Peyer's patch (tissue), 4 donors: ENCODE measurements at regions not wholly inside any gene's neighbourhood (a gene's known extent, or its start where the extent isn't known, plus 50 kb on each side); places are given as distances from the start of the nearest gene placed in this dataset.
A peak's percentile ranks its signal among the peaks of the same experiment; 100 is the strongest.
"Not testable (repeated sequence)": the region's sequence is repeated elsewhere in the genome, so short reads cannot be mapped to it uniquely, and the experiment has no call there.

Source experiments
- DNase-seq, 3 donors: peaks; one replicate each; pipeline ENCODE4 v3.0.0-alpha.2; 2017 to 2019
- H3K27ac ChIP-seq, 4 donors: fragments of 200-600 bp; sonication (generic); one replicate each; pipeline ENCODE4 v1.5.1; 2016 to 2019
- H3K27me3 ChIP-seq, 2 donors: fragments of 200-600 bp; sonication (generic); one replicate each; pipeline ENCODE4 v1.5.1; 2019
- H3K36me3 ChIP-seq, 3 donors: fragments of 200-600 bp; sonication (generic); one replicate each; pipeline ENCODE4 v1.5.1; 2016 to 2019
- H3K4me1 ChIP-seq, 4 donors: fragments of 200-600 bp; sonication (generic); one replicate each; pipeline ENCODE4 v1.5.1; 2016 to 2019
- H3K4me3 ChIP-seq, 4 donors: fragments of 200-600 bp; sonication (generic); 1 replicate in 3 of 4; 2 replicates in 1 of 4; pipeline ENCODE4 v1.5.1; 2016 to 2019; ENCODE audit warnings: mild to moderate bottlenecking in 1 of 4
- H3K9me3 ChIP-seq, 4 donors: fragments of 200-600 bp; sonication (generic); one replicate each; pipeline ENCODE4 v1.5.1; 2016 to 2019; ENCODE audit warnings: mild to moderate bottlenecking in 1 of 4

GRCh38 chr9:138174954-138175353, 297.4 kb downstream of the CACNA1B start:
- not testable (repeated sequence) for H3K9me3 ChIP-seq, H3K4me3 ChIP-seq, H3K4me1 ChIP-seq, H3K36me3 ChIP-seq, H3K27me3 ChIP-seq, DNase-seq, H3K27ac ChIP-seq

DNA sequence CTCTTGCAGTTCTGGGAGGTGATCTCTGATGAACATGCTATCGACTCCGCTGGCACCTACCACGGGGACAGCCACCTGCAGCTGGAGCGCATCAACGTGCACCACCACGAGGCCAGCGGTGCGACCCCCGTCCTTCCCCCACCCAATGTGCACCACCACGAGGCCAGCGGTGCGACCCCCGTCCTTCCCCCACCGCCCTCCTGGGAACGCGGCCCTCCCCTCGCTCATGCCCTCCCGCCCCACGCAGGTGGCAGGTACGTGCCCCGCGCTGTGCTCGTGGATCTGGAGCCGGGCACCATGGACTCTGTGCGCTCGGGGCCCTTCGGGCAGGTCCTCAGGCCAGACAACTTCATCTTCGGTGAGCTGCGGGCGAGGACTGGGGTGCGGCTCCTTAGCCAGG, 297.8 kb downstream of the CACNA1B start:
- not testable (repeated sequence) for H3K27me3 ChIP-seq, H3K36me3 ChIP-seq, H3K9me3 ChIP-seq, H3K27ac ChIP-seq, DNase-seq, H3K4me1 ChIP-seq, H3K4me3 ChIP-seq

DNA sequence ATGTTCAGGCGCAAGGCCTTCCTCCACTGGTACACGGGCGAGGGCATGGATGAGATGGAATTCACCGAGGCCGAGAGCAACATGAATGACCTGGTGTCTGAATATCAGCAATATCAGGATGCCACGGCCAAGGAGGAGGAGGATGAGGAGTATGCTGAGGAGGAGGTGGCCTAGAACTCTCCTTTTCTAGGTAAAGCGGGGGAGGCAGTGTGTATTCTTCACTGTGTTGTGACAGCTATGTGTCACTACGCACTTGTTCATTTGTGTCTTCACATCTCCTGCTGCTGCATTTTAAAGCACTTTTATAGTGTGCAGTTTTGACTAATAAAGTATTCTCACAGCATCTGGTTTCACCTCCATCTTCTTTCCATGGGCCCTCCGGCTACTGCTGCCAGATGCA, 299.5 kb downstream of the CACNA1B start:
- not testable (repeated sequence) for H3K36me3 ChIP-seq, DNase-seq, H3K4me3 ChIP-seq, H3K27ac ChIP-seq, H3K9me3 ChIP-seq, H3K4me1 ChIP-seq, H3K27me3 ChIP-seq

- H3K9me3 ChIP-seq, H3K27me3 ChIP-seq, DNase-seq, H3K36me3 ChIP-seq, H3K27ac ChIP-seq, H3K4me3 ChIP-seq, H3K4me1 ChIP-seq: not testable (repeated sequence)
Observed at GRCh38 chr9:138179003-138179402, 301.4 kb downstream of the CACNA1B start.

GRCh38 chr9:138179671-138180070, 302.1 kb downstream of the CACNA1B start:
- not testable (repeated sequence) for H3K27me3 ChIP-seq, H3K9me3 ChIP-seq, H3K27ac ChIP-seq, H3K4me1 ChIP-seq, DNase-seq, H3K36me3 ChIP-seq, H3K4me3 ChIP-seq

DNA sequence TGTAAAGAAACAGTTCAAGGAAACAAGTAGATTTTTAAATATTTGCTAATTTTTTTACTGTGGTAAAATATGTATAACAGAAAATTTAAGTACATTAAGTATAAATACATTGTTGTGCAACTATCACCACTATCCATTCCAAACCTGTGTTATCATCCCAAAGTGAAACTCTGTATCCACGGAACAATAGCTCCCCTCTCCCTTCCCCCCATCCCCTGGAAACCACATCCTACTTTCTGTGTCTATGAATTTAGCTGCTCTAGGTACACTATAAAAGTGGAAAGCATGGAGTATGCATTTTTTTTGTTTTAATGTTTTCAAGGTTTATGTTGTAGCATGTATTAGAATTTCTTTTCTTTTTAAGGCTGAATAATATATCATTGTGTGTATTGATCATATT, 304.4 kb downstream of the CACNA1B start:
- H3K9me3 ChIP-seq, H3K4me1 ChIP-seq, H3K27ac ChIP-seq, H3K27me3 ChIP-seq, DNase-seq, H3K4me3 ChIP-seq, H3K36me3 ChIP-seq: not testable (repeated sequence)

DNA sequence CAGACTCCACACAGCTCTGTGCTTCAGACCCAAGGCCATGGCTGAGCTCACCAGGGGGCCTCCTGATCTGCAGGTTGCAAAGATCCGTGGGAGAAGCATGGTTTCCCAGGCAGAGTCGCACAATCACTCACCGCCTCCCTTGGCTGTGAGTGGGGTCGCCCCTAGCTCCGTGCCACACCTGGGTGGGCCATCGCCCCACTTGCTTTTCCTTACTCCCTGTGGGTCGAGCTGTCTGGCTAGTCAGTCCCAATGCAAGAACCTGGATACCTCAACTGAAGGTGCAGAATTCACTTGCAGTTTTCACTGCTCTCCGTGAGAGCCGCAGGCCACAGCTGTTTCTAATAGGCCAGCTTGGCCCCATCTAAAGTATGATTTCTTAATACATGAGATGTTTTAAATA, 319.6 kb downstream of the CACNA1B start:
- not testable (repeated sequence) for H3K4me3 ChIP-seq, H3K27ac ChIP-seq

GRCh38 chr9:138198963-138199362, 321.4 kb downstream of the CACNA1B start:
- H3K4me1 ChIP-seq, H3K9me3 ChIP-seq, H3K4me3 ChIP-seq, H3K27ac ChIP-seq, H3K36me3 ChIP-seq, H3K27me3 ChIP-seq: not testable (repeated sequence)
- peak in 1 of 3 donors; percentile 6 for DNase-seq

More for the DNA sequence above, 319.6 kb downstream of the CACNA1B start:
- DNase-seq: peak in 1 of 3 donors; percentile 4
- H3K9me3 ChIP-seq, H3K36me3 ChIP-seq, H3K27me3 ChIP-seq, H3K4me1 ChIP-seq: not testable (repeated sequence)

- H3K9me3 ChIP-seq, H3K27me3 ChIP-seq, H3K4me3 ChIP-seq, DNase-seq, H3K4me1 ChIP-seq, H3K27ac ChIP-seq, H3K36me3 ChIP-seq: not testable (repeated sequence)
Observed at GRCh38 chr9:138199917-138200316, 322.3 kb downstream of the CACNA1B start.

DNA sequence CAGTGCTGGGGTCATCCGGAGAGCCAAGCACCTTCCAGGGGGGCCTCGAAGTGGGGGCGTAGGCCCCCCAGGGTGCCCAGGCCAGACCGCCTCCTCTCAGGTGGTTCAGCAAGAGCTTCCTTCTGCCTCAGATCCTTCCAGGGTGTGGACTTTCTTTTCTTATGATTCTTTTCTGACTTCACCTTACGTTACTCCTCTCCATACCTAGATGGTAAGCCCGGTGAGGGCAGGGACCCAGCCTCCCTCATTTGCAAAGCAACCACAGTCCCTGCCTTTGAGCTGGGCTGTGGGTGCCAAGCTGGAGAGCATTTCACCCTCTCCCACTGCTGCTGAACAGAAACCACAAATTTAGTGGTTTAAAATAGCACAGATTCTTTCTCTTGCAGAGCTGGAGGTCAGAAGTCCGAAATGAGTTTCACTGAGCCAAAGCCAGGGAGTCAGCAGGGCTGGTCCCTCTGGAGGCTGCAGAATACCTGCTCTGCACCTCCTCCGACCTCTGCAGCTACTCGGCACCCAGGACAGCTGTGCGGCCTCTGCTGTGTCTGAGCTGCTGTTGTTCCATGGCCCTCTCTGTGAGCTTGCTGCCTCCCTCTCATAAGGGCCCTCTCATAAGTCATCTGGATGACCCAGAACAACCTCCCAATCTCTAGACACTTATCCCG, 323.0 kb downstream of the CACNA1B start:
- not testable (repeated sequence) for DNase-seq, H3K27me3 ChIP-seq, H3K36me3 ChIP-seq, H3K27ac ChIP-seq, H3K4me3 ChIP-seq, H3K4me1 ChIP-seq, H3K9me3 ChIP-seq

GRCh38 chr9:138201167-138201889, 323.7 kb downstream of the CACNA1B start:
- H3K4me3 ChIP-seq, DNase-seq, H3K9me3 ChIP-seq, H3K27ac ChIP-seq, H3K4me1 ChIP-seq, H3K36me3 ChIP-seq, H3K27me3 ChIP-seq: not testable (repeated sequence)

GRCh38 chr9:138202043-138202442, 324.5 kb downstream of the CACNA1B start:
- not testable (repeated sequence) for H3K4me1 ChIP-seq, H3K4me3 ChIP-seq, H3K9me3 ChIP-seq, H3K27me3 ChIP-seq, DNase-seq, H3K36me3 ChIP-seq, H3K27ac ChIP-seq

- not testable (repeated sequence) for H3K4me3 ChIP-seq, DNase-seq, H3K4me1 ChIP-seq, H3K9me3 ChIP-seq, H3K27ac ChIP-seq, H3K27me3 ChIP-seq, H3K36me3 ChIP-seq
Observed at GRCh38 chr9:138203304-138203703, 325.7 kb downstream of the CACNA1B start.

GRCh38 chr9:138203872-138204271, 326.3 kb downstream of the CACNA1B start:
- not testable (repeated sequence) for H3K27ac ChIP-seq, H3K4me1 ChIP-seq, DNase-seq, H3K4me3 ChIP-seq, H3K36me3 ChIP-seq, H3K27me3 ChIP-seq, H3K9me3 ChIP-seq

DNA sequence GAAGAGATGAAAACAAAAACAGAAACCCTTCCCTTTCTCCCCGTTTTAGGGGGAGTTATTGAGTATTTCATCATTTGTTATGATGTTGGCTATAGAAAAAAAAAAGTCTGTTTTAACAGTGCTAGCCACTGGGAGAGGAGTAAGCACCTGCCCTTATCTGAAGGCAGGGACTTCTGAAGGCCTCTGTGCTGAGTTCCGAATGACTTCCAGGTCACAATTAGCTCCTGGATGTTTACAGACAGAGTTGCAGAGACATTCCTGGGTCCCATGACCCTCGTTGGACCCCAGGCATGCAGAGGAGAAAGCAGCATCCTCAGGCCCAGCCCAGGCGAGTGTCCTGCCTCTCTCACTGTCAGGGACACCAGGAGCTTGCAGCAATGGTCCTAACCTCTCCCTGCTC, 328.5 kb downstream of the CACNA1B start:
- not testable (repeated sequence) for DNase-seq, H3K27ac ChIP-seq, H3K36me3 ChIP-seq, H3K9me3 ChIP-seq, H3K27me3 ChIP-seq, H3K4me3 ChIP-seq, H3K4me1 ChIP-seq
